Trophoblast cell (in vitro differentiated cells and primary cell): ENCODE measurements at regions not wholly inside any gene's neighbourhood (a gene's known extent, or its start where the extent isn't known, plus 50 kb on each side); places are given as distances from the start of the nearest gene placed in this dataset.

Experiments
- DNase-seq, 2 donors: peaks; one replicate each; pipeline ENCODE4 v3.0.0-alpha.2; 2016
- H2AFZ ChIP-seq: 2 replicates; pipeline ENCODE4 v1.6.1; 2013; ENCODE audit warnings: low read length, moderate library complexity, mild to moderate bottlenecking; ENCODE audit not compliant: insufficient read depth, poor library complexity
- H2AK5ac ChIP-seq: 2 replicates; pipeline ENCODE4 v1.6.1; 2013; ENCODE audit warnings: mild to moderate bottlenecking, low read length
- H2BK120ac ChIP-seq: 2 replicates; pipeline ENCODE4 v1.6.1; 2013; ENCODE audit warnings: low read length, mild to moderate bottlenecking, moderate library complexity; ENCODE audit not compliant: insufficient read depth, poor library complexity
- H2BK12ac ChIP-seq: 2 replicates; pipeline ENCODE4 v1.6.1; 2013; ENCODE audit warnings: mild to moderate bottlenecking, low read length, moderate library complexity
- H2BK5ac ChIP-seq: 2 replicates; pipeline ENCODE4 v1.6.1; 2013; ENCODE audit warnings: low read length, low read depth, moderate library complexity, mild to moderate bottlenecking; ENCODE audit not compliant: poor library complexity
- H3K14ac ChIP-seq: 2 replicates; pipeline ENCODE4 v1.6.1; 2013; ENCODE audit warnings: mild to moderate bottlenecking, low read length
- H3K18ac ChIP-seq: 2 replicates; pipeline ENCODE4 v1.6.1; 2013; ENCODE audit warnings: mild to moderate bottlenecking, low read length
- H3K23ac ChIP-seq: 2 replicates; pipeline ENCODE4 v1.6.1; 2013; ENCODE audit warnings: low read length
- H3K27ac ChIP-seq: 2 replicates; pipeline ENCODE4 v1.5.1; 2013; ENCODE audit warnings: low read depth, mild to moderate bottlenecking, inconsistent platforms, low read length, moderate library complexity
- H3K27me3 ChIP-seq: 2 replicates; pipeline ENCODE4 v1.6.1; 2013; ENCODE audit warnings: inconsistent platforms, mild to moderate bottlenecking, low read length, moderate library complexity; ENCODE audit not compliant: insufficient read depth
- H3K36me3 ChIP-seq, 2 experiments: 1 replicate in 1 of 2; 2 replicates in 1 of 2; pipeline ENCODE4 v1.6.1; 2013; ENCODE audit warnings: low read length in 2 of 2, mild to moderate bottlenecking in 2 of 2, moderate library complexity in 1 of 2; ENCODE audit not compliant: insufficient read depth in 2 of 2, control insufficient read depth in 1 of 2
- H3K4ac ChIP-seq: 2 replicates; pipeline ENCODE4 v1.6.1; 2013; ENCODE audit warnings: low read depth, mild to moderate bottlenecking, low read length, moderate library complexity
- H3K4me1 ChIP-seq, 2 experiments: 1 replicate in 1 of 2; 2 replicates in 1 of 2; pipeline ENCODE4 v1.6.1; 2013; ENCODE audit warnings: low read length in 2 of 2, mild to moderate bottlenecking in 2 of 2, moderate library complexity in 1 of 2; ENCODE audit not compliant: insufficient read depth in 2 of 2, control insufficient read depth in 1 of 2
- H3K4me2 ChIP-seq: 2 replicates; pipeline ENCODE4 v1.6.1; 2013; ENCODE audit warnings: inconsistent platforms, mild to moderate bottlenecking, low read length, moderate library complexity
- H3K4me3 ChIP-seq: 2 replicates; pipeline ENCODE4 v1.5.1; 2013; ENCODE audit warnings: mild to moderate bottlenecking, low read depth, low read length, inconsistent platforms
- H3K79me1 ChIP-seq: one replicate; pipeline ENCODE4 v1.6.1; 2013; ENCODE audit warnings: low read length
- H3K79me2 ChIP-seq: 2 replicates; pipeline ENCODE4 v1.6.1; 2013; ENCODE audit warnings: low read length, mild to moderate bottlenecking; ENCODE audit not compliant: control insufficient read depth, insufficient read depth, poor library complexity
- H3K9ac ChIP-seq: 2 replicates; pipeline ENCODE4 v1.6.1; 2013; ENCODE audit warnings: mild to moderate bottlenecking, low read length
- H3K9me3 ChIP-seq: 2 replicates; pipeline ENCODE4 v1.6.1; 2013; ENCODE audit warnings: low read depth, mild to moderate bottlenecking, control low read depth, inconsistent platforms, low read length; ENCODE audit not compliant: insufficient read depth
- H4K12ac ChIP-seq: 2 replicates; pipeline ENCODE4 v1.6.1; 2013; ENCODE audit warnings: low read depth, mild to moderate bottlenecking, low read length, moderate library complexity
- H4K8ac ChIP-seq: 2 replicates; pipeline ENCODE4 v1.6.1; 2013; ENCODE audit warnings: low read depth, mild to moderate bottlenecking, low read length, moderate library complexity
- H4K91ac ChIP-seq: one replicate; pipeline ENCODE4 v1.6.1; 2013; ENCODE audit warnings: low read depth, mild to moderate bottlenecking, low read length, moderate library complexity
- WGBS: extraction: QIAGEN DNeasy Blood & Tissue Kit; methylation state at CpG from one replicate; pipeline ENCODE4 v1.1.7; 2013; ENCODE audit warnings: missing lambda C conversion rate; ENCODE audit not compliant: insufficient read length, insufficient coverage; ENCODE audit errors: extremely low coverage; 5-methylcytosine and 5-hydroxymethylcytosine counted together

DNA sequence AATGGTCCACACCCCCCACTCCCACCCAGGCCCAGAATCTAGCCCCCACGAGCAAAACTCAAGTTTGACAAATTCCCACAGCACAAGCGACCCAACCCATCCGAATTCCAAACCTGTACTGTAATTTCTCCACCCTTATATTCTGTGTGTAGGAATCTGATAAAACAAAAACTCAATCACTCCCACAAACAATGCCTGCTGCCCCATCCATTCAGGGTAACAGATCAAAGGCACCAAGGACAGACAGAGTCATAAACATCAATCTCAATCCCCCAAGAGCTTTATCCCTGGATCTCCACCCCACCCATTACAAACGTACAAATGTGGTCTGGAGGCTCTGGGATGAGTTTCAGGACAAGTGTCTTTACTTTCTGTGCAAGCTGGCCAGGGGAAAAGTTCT is 157.8 kb downstream of the AXIN2 start:
- H3K4ac ChIP-seq = no peak overlapping the region
- no peak overlapping the region for H3K27ac ChIP-seq
- no peak overlapping the region for H4K8ac ChIP-seq
- H3K4me3 ChIP-seq = no peak overlapping the region
- H3K36me3 ChIP-seq = no peaks in the 10 kb centered on the region
- H4K12ac ChIP-seq = no peak overlapping the region
- H3K4me1 ChIP-seq = no peaks in the 10 kb centered on the region
- H3K79me2 ChIP-seq = no peaks in the 10 kb centered on the region
- H2BK12ac ChIP-seq = no peak overlapping the region
- no peak overlapping the region for H3K14ac ChIP-seq
- H3K23ac ChIP-seq = no peak overlapping the region
- H3K9me3 ChIP-seq = no peaks in the 10 kb centered on the region
- DNase-seq = no peak
- no peak overlapping the region for H2AK5ac ChIP-seq
- no peak overlapping the region for H3K9ac ChIP-seq
- no peaks in the 10 kb centered on the region for H3K27me3 ChIP-seq
- H2BK5ac ChIP-seq = no peak overlapping the region
- no CpG with 5 or more reads among the region's 4 CpGs for whole genome bisulfite sequencing
- H3K4me2 ChIP-seq = no peak overlapping the region
- H3K79me1 ChIP-seq = no peaks in the 10 kb centered on the region
- no peak overlapping the region for H2AFZ ChIP-seq
- no peak overlapping the region for H3K18ac ChIP-seq
- H2BK120ac ChIP-seq = no peak overlapping the region
- no peak overlapping the region for H4K91ac ChIP-seq

GRCh38 chr17:65402513-65403496 is 158.6 kb downstream of the AXIN2 start:
- Histone ChIP-seq H2BK5ac (no peak overlapping the region), H3K4me1 (no peaks in the 10 kb centered on the region), H3K9me3 (no peaks in the 10 kb centered on the region), H4K8ac (no peak overlapping the region), H3K79me2 (no peaks in the 10 kb centered on the region), H3K4me3 (no peak overlapping the region), H3K36me3 (no peaks in the 10 kb centered on the region), H4K12ac (no peak overlapping the region), H2AFZ (no peak overlapping the region), H3K14ac (no peak overlapping the region), H3K4me2 (no peak overlapping the region), H3K23ac (no peak overlapping the region), H2AK5ac (no peak overlapping the region), H3K27ac (no peak overlapping the region), H3K9ac (no peak overlapping the region), H3K27me3 (no peaks in the 10 kb centered on the region), H2BK12ac (no peak overlapping the region), H3K79me1 (no peaks in the 10 kb centered on the region), H4K91ac (no peak overlapping the region), H2BK120ac (no peak overlapping the region), H3K4ac (no peak overlapping the region), H3K18ac (no peak overlapping the region)
- WGBS = no CpG with 5 or more reads among the region's 19 CpGs
- no peak for DNase-seq

DNA sequence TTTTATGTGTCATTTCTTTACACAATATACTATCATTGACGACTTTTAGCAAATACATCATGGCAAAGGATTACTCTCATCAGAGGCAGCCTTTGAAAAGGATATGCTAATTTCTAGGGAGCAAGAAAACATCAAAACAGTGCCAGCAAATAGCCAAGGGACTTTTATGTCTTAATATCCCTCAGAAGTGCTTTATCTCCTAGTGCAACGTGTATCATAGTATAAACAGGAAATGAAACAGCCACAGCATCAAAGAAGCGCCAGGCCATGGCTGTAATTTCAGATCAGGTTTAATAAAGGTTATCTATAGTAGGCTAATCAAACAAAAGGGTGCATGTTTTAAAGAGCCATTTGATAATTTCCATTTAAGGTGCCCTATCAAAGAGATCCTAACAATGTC is 159.9 kb downstream of the AXIN2 start:
- DNase-seq = no peak

GRCh38 chr17:65400701-65401100 is 160.7 kb downstream of the AXIN2 start:
- no peak for DNase-seq
- no peaks in the 10 kb centered on the region for H3K9me3 ChIP-seq
- no peak overlapping the region for H2AFZ ChIP-seq
- H3K27ac ChIP-seq = no peak overlapping the region
- H3K79me1 ChIP-seq = no peaks in the 10 kb centered on the region
- H3K79me2 ChIP-seq = no peaks in the 10 kb centered on the region
- no peaks in the 10 kb centered on the region for H3K27me3 ChIP-seq
- H3K36me3 ChIP-seq = no peaks in the 10 kb centered on the region
- H2BK120ac ChIP-seq = no peak overlapping the region
- H2BK12ac ChIP-seq = no peak overlapping the region
- no peak overlapping the region for H2AK5ac ChIP-seq
- no peak overlapping the region for H3K23ac ChIP-seq
- no CpG with 5 or more reads among the region's 1 CpG for WGBS
- H3K4ac ChIP-seq = no peak overlapping the region
- no peak overlapping the region for H4K91ac ChIP-seq
- no peaks in the 10 kb centered on the region for H3K4me1 ChIP-seq
- H4K12ac ChIP-seq = no peak overlapping the region
- H4K8ac ChIP-seq = no peak overlapping the region
- no peak overlapping the region for H3K9ac ChIP-seq
- no peak overlapping the region for H3K14ac ChIP-seq
- no peak overlapping the region for H3K4me2 ChIP-seq
- H3K18ac ChIP-seq = no peak overlapping the region
- H3K4me3 ChIP-seq = no peak overlapping the region
- H2BK5ac ChIP-seq = no peak overlapping the region

More for the DNA sequence above, 159.9 kb downstream of the AXIN2 start:
- no peak overlapping the region for H3K4ac ChIP-seq
- WGBS = no CpG with 5 or more reads among the region's 3 CpGs
- H4K91ac ChIP-seq = no peak overlapping the region
- no peak overlapping the region for H2AFZ ChIP-seq
- H3K4me3 ChIP-seq = no peak overlapping the region
- no peaks in the 10 kb centered on the region for H3K9me3 ChIP-seq
- no peak overlapping the region for H3K23ac ChIP-seq
- H3K79me1 ChIP-seq = no peaks in the 10 kb centered on the region
- H4K12ac ChIP-seq = no peak overlapping the region
- no peaks in the 10 kb centered on the region for H3K36me3 ChIP-seq
- no peak overlapping the region for H4K8ac ChIP-seq
- H3K9ac ChIP-seq = no peak overlapping the region
- H3K4me2 ChIP-seq = no peak overlapping the region
- no peak overlapping the region for H3K18ac ChIP-seq
- no peak overlapping the region for H3K27ac ChIP-seq
- H2AK5ac ChIP-seq = no peak overlapping the region
- H3K4me1 ChIP-seq = no peaks in the 10 kb centered on the region
- H2BK120ac ChIP-seq = no peak overlapping the region
- no peak overlapping the region for H2BK5ac ChIP-seq
- no peaks in the 10 kb centered on the region for H3K79me2 ChIP-seq
- H2BK12ac ChIP-seq = no peak overlapping the region
- H3K14ac ChIP-seq = no peak overlapping the region
- H3K27me3 ChIP-seq = no peaks in the 10 kb centered on the region
